DMS53 (cell line): ENCODE measurements at regions not wholly inside any gene's neighbourhood (a gene's known extent, or its start where the extent isn't known, plus 50 kb on each side); places are given as distances from the start of the nearest gene placed in this dataset.

Experiments
- DNase-seq: peaks from one replicate; lab custom pipeline; 2025; lab: John Stamatoyannopoulos, UW

DNA sequence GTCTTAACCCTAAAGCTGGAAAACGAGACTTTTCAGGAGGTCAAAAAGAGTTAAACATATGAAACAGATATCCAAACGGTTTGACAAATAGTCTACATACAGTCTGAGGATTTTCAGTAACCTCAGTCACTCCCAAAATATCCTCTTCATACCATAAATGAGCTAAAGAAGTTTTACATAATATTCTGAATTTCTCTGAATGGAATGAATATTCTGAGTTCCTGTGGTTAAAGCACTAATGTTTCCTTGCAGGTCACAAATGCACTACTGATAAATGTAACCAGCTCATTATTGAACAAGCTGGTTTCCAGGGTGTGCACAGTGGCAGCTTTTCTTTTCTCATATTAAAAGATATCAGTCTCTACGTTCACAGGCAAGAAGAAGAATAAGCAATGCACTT, 137.4 kb upstream of the POU1F1 start:
- no peak for DNase-seq

DNA sequence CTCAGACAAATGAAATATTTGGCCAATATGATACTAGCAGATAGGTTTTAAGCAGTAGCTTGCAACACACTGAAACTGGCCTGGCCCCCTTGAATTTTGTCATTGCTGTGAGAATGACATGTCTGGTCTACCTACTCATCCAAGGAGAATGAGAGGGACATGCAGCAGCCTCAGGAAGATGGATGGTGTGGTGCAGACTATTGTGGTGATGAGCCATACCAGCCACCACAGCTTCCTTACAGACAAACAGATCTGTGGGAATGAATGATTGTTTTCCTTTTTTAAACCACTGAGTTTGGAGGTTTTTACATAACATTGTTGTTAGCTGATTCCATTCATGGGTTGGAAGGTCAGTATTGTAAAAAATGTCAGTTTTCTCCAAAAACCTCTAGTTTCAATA, 133.7 kb upstream of the POU1F1 start:
- DNase-seq, result no peak

GRCh38 chr3:87398168-87398801, 121.9 kb upstream of the POU1F1 start:
- DNase-seq, result no peak

DNA sequence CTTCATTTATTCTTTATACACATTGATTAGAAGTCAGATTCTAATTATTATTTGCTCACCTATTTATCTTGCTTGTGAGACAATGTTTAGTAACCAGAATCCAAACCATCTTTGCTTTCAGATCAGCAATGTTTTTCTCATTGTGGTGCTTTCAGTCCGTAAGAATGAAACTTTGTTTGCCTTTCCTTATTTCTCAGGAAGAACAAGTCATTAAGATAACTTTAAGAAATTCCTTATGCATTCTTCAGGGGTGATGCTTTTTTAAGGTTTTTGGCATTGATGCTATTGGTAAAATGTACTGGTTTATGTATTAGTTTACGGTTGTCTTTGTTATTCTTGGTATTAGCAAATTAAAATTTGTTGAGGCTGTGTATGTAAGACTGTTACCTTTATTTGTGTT, 120.8 kb upstream of the POU1F1 start:
- DNase-seq, result no peak

- DNase-seq, result no peak
Measured at GRCh38 chr3:87390821-87391220, 114.4 kb upstream of the POU1F1 start.

DNA sequence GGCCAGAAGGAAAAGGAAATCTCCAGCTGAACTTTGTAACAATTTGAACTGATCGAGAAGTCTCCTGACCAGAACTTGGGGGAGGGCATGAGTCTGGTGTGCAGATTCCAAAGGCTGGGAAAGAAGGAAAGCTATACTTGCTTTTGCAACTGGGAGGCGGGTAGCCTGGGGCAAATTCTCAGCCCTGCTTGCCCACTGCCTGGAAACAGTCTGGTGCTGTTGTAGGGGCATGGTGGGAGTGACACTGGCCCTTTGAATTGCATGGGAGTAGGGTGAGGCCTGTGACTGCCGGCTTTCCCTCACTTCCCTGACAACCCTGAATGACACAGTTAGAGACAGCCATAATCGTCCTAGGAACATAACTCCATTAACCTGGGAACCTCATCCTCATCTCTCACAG, 114.0 kb upstream of the POU1F1 start:
- DNase-seq, result no peak

DNA sequence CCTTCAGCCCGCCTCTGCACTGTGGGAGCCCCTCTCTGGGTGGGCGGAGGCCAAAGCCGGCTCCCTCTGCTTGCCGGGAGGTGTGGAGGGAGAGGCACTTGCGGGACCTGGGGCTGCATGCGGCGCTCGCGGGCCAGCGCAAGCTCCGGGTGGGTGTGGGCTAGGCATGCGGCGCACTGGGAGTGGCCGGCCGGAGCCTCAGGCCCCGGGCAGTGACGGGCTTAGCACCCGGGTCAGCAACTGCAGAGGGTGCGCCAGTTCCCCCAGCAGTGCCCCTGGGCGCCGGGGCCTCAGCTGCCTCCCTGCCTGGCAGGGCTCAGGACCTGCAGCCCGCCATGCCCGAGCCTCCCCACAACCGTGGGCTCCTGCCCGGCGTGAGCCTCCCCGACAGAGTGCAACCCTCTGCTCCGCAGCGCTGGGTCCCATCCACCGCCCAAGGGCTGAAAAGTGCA, 98.9 kb upstream of the POU1F1 start:
- DNase-seq, result no peak

DNA sequence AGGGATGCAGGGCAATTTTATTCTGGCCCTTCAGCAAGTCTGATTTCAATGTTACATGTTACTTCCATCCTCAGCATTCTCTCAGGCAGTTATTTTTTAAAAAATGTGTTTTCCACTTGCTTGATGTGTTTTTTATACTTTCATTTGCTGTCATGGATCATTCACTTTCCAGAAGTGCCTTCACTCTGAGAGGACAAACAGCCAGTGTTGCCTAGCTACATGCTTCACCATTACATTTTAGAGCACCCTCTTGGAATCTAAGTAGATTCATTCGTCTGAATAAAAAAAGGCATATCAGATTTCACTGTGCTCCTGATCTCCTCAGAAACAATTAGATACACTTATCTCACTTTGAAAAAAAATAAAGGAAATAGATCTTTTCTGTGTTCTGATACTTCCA, 93.6 kb upstream of the POU1F1 start:
- peak; percentile 85 for DNase-seq

- peak; percentile 51 for DNase-seq
Measured at GRCh38 chr3:87367736-87368135, 91.4 kb upstream of the POU1F1 start.

DNA sequence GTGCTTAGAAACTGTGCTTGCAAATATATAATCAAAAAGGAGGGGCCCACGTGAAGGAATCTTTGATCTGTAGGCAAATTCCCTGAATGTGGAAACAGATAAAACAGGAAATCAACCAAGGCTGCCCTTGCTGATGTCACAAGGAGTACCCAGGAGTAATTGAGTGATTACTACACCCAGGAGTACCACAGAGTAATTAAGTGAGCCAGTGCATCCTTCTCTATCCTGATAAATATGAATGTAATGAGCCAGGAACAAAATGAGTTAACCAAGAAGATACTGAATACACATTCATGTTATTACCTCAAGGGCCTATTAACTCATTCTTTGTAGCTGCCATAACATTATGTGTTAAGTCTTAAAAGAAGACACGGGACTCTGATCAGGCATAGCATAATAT, 87.3 kb upstream of the POU1F1 start:
- DNase-seq, result no peak

GRCh38 chr3:87361956-87362355, 85.6 kb upstream of the POU1F1 start:
- no peak for DNase-seq

DNA sequence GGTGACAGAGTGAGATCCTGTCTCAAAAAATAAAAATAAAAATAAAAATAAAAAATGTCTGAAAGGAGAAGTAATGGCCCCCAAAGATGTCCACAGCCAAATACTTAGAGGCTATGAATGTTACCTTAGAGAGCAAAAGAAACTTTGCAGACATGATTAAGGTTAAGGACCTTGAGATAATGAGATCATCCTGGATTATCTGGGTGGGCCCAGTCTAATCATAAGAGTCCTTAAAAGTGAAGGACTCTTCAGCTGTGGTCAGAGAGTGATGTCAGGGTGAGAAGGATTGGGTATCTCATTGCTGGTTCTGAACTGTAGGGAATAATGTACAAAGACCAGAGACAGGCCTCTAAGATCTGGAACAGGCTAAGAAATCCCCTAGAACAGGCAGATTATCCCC, 84.9 kb upstream of the POU1F1 start:
- DNase-seq, result peak; percentile 65

DNA sequence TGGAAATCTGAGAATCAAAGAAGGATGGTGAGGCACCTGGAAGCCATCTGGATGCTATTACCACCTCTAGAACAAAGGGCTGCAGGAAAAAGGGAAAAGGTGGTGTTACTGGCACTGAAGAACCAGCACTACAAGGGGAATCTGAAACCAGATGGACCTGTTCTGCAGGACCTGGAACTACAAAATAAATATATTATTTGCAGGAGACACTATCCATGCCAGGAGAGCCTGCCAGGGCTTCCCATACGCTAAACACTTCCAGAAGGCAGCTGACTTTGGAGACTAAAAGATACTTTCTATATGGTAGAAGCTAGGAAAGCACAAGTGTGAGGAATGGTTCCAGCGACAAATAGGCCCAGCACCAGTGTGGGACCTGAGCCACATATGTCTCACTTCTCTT, 83.4 kb upstream of the POU1F1 start:
- peak; percentile 86 for DNase-seq

DNA sequence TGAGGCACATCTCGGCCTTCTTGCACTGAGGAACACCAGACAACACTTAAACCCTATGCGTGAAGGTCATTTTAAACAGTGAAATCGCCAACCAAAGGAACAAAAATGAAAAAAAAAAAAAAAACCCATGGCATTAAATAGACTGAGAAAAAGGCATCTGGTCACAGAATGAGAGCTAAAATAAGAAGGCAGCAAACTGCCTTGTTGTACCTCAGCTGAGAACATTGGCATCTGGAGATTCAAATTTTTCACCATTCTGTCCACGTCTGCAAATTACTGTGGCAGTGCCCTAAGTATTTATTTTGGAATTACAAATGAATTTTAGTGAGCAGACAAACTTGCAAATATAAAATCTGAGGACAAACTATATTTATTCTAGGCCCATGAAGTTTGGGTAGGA, 82.6 kb upstream of the POU1F1 start:
- no peak for DNase-seq

GRCh38 chr3:87358066-87358465, 81.7 kb upstream of the POU1F1 start:
- DNase-seq, result no peak

DNA sequence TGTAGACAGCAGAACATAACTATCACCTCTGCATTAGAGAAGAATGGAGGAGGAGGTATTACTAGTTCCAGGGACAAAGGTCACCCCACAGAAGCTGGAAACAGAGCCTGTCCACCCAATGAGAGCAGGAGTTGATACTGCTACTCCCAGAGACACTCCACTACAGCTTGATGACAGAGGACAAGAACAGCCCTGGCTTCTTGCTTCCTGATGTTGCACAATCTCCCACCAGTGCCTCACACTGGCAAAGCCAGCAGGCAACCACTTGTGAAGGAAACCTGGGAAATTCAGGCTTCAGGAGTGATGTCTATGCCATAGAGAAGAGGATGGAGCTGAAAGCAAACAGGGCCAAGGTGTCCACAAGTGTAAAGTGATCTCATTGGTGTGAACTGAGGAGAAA, 78.0 kb upstream of the POU1F1 start:
- peak; percentile 28 for DNase-seq

GRCh38 chr3:87351937-87352336, 75.6 kb upstream of the POU1F1 start:
- DNase-seq, result peak; percentile 46

DNA sequence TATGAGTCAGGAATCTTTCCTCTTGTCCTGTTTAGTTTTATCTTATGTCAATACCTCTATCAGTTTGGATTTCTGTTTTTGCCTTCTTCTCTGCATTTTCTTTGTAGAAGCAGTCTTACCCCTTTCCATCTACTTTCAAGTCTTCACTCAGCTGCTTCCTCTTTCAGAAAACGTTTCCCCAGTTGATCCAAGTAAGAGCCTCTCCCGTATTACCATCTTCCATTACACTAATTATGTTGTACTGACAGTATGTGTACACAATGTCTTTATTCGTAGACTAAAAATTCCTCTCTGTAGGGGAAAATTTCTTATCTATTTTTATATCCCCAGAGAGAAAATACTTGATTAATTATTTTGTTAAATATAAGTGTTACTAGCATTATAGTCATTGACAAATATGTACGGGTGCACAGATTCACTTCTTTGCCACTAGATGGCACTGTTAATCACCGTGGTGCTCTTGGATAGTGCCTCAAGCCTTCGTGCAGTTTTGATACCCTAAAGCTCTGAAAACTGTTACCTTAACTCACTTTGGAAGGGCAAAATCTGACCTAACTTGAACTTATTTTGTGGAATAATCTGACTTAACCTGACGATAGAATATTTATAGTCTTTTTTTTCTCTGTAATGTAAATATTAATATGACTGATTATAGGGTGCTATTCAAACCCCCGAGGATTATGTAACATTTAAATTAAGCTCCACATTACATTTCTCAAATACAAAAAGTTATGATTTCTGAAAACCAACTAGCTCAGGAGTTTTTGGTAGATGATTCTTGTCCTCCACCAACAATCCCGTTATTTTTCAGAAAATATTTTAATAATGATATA, 74.2 kb upstream of the POU1F1 start:
- DNase-seq, result peak; percentile 61

- no peak for DNase-seq
Measured at GRCh38 chr3:87349833-87350232, 73.4 kb upstream of the POU1F1 start.

GRCh38 chr3:87336761-87337160, 60.4 kb upstream of the POU1F1 start:
- DNase-seq, result peak; percentile 12

DNA sequence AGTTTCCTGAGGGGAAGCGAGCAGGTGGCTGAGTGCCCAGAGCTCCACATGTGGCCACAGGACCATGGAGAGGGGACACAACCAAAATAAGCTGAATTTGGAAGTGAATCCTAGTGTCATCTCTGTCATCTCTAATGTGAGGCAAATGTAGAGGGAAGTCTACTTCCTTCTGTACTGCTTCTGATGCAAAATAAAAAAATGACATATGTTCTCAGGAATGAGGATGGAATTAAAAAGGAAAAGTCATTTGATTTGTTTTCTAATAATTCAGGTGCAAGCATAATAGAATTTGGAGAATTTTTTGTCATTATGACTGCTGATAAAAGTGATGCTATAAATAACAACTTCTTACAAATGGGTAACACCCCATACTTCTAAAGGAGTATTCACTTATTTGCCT, 59.5 kb upstream of the POU1F1 start:
- no peak for DNase-seq

DNA sequence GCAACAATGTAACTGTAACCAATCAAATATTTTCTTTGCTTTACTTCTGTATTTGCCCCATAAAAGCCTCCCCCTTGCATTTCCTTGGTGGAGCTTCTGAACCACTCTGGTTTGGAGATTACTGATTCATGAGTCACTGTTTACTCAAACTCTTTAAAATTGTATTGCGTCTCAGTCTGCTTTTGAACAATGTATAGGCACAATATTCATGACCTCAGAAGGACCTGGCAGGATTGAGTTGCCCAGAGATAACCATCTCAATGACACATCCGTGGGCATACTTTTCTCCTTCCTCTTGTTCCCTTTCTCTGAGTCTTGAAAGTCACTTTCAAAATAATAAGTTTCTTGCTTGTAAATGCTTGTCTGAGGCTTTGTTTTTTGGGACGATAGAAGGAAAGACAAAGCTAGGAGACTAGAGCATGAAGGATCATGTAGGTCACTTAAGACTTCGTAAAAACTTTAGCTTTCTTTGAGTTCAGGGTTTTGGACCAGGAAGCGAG, 57.1 kb upstream of the POU1F1 start:
- peak; percentile 79 for DNase-seq

- no peak for DNase-seq
Measured at GRCh38 chr3:87332789-87333188, 56.4 kb upstream of the POU1F1 start.

GRCh38 chr3:87329065-87329464, 52.7 kb upstream of the POU1F1 start:
- no peak for DNase-seq
